RWPE2 (cell line): ENCODE measurements at regions not wholly inside any gene's neighbourhood (a gene's known extent, or its start where the extent isn't known, plus 50 kb on each side); places are given as distances from the start of the nearest gene placed in this dataset.

ENCODE experiments used
- ATAC-seq: fragments of 200-7000 bp; cut with Tn5 transposase; 3 replicates; pipeline ENCODE4 v1.9.1; 2021; ENCODE audit warnings: low read depth
- DNase-seq: peaks from one replicate; pipeline ENCODE4 v3.0.0-alpha.2; 2020; ENCODE audit warnings: low spot score
- H3K27ac ChIP-seq: fragments of 450-650 bp; 2 replicates; pipeline ENCODE4 v1.5.1; 2017; ENCODE audit warnings: mild to moderate bottlenecking; ENCODE audit not compliant: poor library complexity, severe bottlenecking
- H3K27me3 ChIP-seq: fragments of 250-450 bp; sonication (Bioruptor Pico); 2 replicates; pipeline ENCODE4 v1.5.1; 2021; ENCODE audit warnings: mild to moderate bottlenecking, moderate library complexity; ENCODE audit not compliant: insufficient read depth, poor library complexity, severe bottlenecking
- H3K36me3 ChIP-seq: fragments of 250-450 bp; sonication (Bioruptor Pico); 2 replicates; pipeline ENCODE4 v1.5.1; 2020; ENCODE audit warnings: low read depth, mild to moderate bottlenecking, moderate library complexity
- H3K4me1 ChIP-seq: fragments of 250-450 bp; sonication (Bioruptor Pico); 2 replicates; pipeline ENCODE4 v1.5.1; 2021; ENCODE audit warnings: mild to moderate bottlenecking, moderate library complexity; ENCODE audit not compliant: insufficient read depth, poor library complexity, severe bottlenecking
- H3K4me3 ChIP-seq: fragments of 250-450 bp; sonication (Bioruptor Pico); 2 replicates; pipeline ENCODE4 v1.5.1; 2021; ENCODE audit warnings: mild to moderate bottlenecking, moderate library complexity; ENCODE audit not compliant: severe bottlenecking
- H3K9me3 ChIP-seq: fragments of 250-450 bp; sonication (Bioruptor Pico); 2 replicates; pipeline ENCODE4 v1.5.1; 2021; ENCODE audit warnings: mild to moderate bottlenecking, moderate library complexity; ENCODE audit not compliant: severe bottlenecking
- CTCF ChIP-seq: fragments of 450-650 bp; IDR thresholded peaks from one replicate; pipeline ENCODE4 v1.5.1; 2017; ENCODE audit warnings: mild to moderate bottlenecking, moderate library complexity; ENCODE audit not compliant: poor library complexity, severe bottlenecking

GRCh38 chr20:60270341-60270740 is 312.1 kb downstream of the CDH26 start:
- peaks cover 57% of the 10 kb centered on the region for H3K27me3 ChIP-seq
- H3K27ac ChIP-seq = no peak overlapping the region
- TF ChIP-seq CTCF = no peak
- H3K9me3 ChIP-seq = no peaks in the 10 kb centered on the region
- ATAC-seq (no peak), DNase-seq (no peak)
- H3K4me3 ChIP-seq = no peak overlapping the region
- no peaks in the 10 kb centered on the region for H3K4me1 ChIP-seq
- H3K36me3 ChIP-seq = no peaks in the 10 kb centered on the region

- H3K4me1 ChIP-seq = no peaks in the 10 kb centered on the region
- DNase-seq (no peak), ATAC-seq (peak; percentile 62)
- no peaks in the 10 kb centered on the region for H3K36me3 ChIP-seq
- no peaks in the 10 kb centered on the region for H3K9me3 ChIP-seq
- TF ChIP-seq CTCF = peak; percentile 73
- peaks cover 64% of the 10 kb centered on the region for H3K27me3 ChIP-seq
- no peak overlapping the region for H3K27ac ChIP-seq
- no peak overlapping the region for H3K4me3 ChIP-seq
These were observed 313.4 kb downstream of the CDH26 start for GRCh38 chr20:60271597-60271996.

GRCh38 chr20:60272790-60273189 is 314.6 kb downstream of the CDH26 start:
- ATAC-seq (peak; percentile 37; the same call in 1 of the 3 replicates), DNase-seq (no peak)
- TF ChIP-seq CTCF = no peak
- no peaks in the 10 kb centered on the region for H3K4me1 ChIP-seq
- peaks cover 73% of the 10 kb centered on the region for H3K27me3 ChIP-seq
- no peaks in the 10 kb centered on the region for H3K36me3 ChIP-seq
- no peak overlapping the region for H3K27ac ChIP-seq
- no peak overlapping the region for H3K4me3 ChIP-seq
- H3K9me3 ChIP-seq = no peaks in the 10 kb centered on the region

GRCh38 chr20:60274717-60275116 is 316.5 kb downstream of the CDH26 start:
- no peaks in the 10 kb centered on the region for H3K9me3 ChIP-seq
- H3K27me3 ChIP-seq = peaks cover 75% of the 10 kb centered on the region
- ATAC-seq (no peak), DNase-seq (no peak)
- H3K36me3 ChIP-seq = no peaks in the 10 kb centered on the region
- H3K4me3 ChIP-seq = no peak overlapping the region
- no peaks in the 10 kb centered on the region for H3K4me1 ChIP-seq
- TF ChIP-seq CTCF = no peak
- H3K27ac ChIP-seq = no peak overlapping the region

GRCh38 chr20:60281295-60281694 is 323.1 kb downstream of the CDH26 start:
- Histone ChIP-seq H3K4me1 (no peaks in the 10 kb centered on the region), H3K4me3 (no peak overlapping the region), H3K36me3 (no peaks in the 10 kb centered on the region), H3K27me3 (peaks cover 20% of the 10 kb centered on the region), H3K9me3 (peaks cover 17% of the 10 kb centered on the region), H3K27ac (no peak overlapping the region)
- TF ChIP-seq CTCF = no peak
- DNase-seq (no peak), ATAC-seq (no peak)
